GOT3 (cell line): ENCODE measurements at regions not wholly inside any gene's neighbourhood (a gene's known extent, or its start where the extent isn't known, plus 50 kb on each side); places are given as distances from the start of the nearest gene placed in this dataset.

Source experiments
- DNase-seq: peaks from one replicate; lab custom pipeline; 2025; ENCODE audit warnings: mixed read lengths; lab: John Stamatoyannopoulos, UW

GRCh38 chr2:15719566-15720313 lies 128.1 kb downstream of the DDX1 start:
- DNase-seq: no peak

GRCh38 chr2:15720561-15721307 lies 129.1 kb downstream of the DDX1 start:
- no peak for DNase-seq

DNA sequence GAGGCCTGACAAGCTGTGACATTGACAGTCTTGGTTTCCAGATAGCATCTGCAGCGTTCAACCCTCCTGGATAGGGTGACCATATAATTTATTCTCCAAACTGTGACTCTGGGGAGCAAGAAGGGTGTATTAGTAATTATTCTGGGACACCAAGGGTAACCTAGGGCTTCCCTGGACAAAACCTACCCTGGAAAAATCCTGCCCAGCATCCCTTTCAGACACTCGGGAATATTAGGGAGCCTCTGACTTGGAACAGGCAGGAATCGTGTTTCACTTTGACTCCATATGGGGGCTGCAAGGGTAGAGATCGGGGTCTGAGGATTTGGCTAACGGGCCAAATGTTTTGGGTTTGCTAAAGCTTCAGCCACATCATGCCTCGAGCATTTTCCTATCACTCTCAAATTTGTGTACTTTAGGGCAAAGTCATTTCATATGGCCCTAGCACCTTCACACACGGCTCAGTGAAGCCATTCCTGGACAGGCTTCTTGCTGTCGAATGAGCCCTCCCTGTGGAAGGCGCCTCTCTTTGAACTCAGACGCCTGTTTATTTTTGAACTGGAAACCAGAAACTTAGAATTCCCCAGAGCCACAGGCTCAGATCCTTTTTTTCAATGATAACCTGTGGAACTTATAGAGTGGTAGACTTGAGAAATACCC lies 129.9 kb downstream of the DDX1 start:
- no peak for DNase-seq

- DNase-seq: no peak
Observed at GRCh38 chr2:15722980-15723379, 131.3 kb downstream of the DDX1 start.

DNA sequence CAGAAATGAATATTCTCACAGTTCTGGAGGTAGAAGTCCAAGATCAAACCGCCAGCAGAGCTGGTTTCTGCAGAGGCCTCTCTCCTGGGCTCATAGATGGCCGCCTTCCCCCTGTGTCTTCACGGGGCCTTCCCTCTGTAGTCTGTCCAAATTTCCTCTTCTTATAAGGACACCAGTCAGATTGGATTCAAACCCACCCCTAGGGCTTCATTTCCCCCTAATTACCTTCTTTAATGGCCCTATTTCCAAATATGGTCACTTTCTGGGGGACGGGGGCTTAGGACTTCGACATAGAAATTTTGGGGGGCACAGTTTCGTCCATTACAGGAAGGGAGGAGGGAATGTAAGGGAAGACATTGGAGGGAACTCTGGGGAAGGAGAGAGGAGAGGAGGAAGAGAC lies 132.6 kb downstream of the DDX1 start:
- no peak for DNase-seq

GRCh38 chr2:15725101-15725781 lies 133.6 kb downstream of the DDX1 start:
- no peak for DNase-seq

DNA sequence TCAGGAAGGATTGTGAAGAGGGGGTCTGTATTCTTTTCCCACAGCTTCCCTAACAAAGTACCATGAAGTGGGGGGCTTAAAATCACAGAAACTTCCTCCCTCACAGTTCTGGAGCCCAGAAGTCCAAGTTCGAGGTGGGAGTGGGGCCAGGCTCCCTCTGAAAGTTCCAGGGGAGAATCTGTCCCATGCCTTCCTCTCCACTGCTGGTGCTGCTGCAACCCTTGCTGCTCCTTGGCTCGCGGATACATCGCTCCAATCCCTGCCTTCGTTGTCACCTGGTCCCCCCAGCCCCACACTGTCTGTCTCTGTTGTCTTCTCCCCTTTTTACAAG lies 134.1 kb downstream of the DDX1 start:
- DNase-seq: no peak

GRCh38 chr2:15726321-15727057 lies 134.8 kb downstream of the DDX1 start:
- no peak for DNase-seq

DNA sequence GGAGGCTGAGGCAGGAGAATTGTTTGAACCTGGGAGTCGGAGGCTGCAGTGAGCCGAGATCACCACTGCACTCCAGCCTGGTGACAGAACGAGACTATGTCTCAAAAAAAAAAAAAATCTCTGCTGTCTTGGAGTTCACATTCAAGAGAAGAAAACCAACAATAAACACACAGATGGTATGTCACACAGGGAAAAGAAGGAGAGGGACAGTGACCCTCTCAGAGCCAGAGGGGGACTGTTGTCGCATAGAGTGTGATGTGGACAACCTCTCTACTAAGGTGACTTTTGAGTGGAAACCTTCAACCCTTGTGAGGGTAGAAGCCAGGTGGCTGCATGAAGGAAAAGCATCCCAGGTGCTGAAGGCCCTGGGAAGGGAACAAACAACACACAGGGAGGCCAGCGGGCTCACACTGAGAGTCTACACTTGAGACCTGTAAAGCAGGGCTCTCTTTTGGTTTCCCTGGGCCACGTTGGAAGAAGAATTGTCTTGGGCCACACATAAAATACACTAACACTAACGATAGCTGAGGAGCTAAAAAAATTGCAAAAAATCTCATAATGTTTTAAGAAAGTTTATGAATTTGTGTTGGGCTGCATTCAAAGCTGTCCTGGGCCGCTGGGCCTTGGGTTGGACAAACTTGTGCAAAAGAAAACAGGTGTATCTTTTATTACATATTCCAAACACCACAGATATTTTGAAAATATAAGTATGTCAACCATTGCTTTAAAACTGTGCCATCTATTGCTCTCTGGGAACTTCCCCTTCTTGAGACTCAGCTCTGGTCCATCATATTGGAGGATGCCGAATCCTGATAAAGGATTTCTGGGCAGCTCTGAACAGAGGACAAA lies 136.0 kb downstream of the DDX1 start:
- no peak for DNase-seq

DNA sequence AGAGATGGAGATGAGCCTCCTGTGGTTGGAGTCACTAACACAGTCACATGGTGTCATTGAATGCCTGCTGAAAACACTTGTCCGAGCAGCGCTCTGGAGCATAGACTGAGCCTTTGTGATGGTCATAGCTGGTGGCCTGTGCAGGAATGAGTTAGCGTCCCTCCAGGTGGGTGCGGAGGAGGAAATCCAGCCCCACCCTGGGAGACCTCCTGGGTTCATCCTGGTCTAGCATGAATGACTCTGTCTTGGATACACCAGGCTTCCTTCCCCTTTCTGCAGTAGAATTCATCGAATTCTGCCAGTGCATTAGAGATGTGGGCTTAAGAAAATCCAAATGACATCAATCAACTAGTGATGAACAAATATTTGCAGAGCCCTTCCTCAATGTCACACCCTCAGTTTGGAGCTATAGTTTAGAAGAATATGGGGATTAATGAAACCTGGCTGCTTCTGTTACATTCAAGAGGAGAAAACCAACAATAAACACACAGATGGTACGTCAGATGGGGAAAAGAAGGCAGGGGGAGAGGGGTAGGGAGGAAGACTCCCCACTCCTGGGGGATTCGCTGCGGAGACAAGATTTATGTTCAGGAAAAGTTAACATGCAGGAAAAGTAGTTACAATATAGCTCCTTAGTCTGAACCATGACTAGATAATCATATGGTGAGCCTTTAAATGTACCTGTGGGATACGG lies 136.7 kb downstream of the DDX1 start:
- DNase-seq: no peak

- no peak for DNase-seq
Observed at GRCh38 chr2:15729001-15729400, 137.3 kb downstream of the DDX1 start.

- no peak for DNase-seq
Observed at GRCh38 chr2:15729709-15730544, 138.3 kb downstream of the DDX1 start.

- DNase-seq: peak; percentile 46
Observed at GRCh38 chr2:15730545-15731212, 139.0 kb downstream of the DDX1 start.

- no peak for DNase-seq
Observed at GRCh38 chr2:15731213-15731888, 139.7 kb downstream of the DDX1 start.

- DNase-seq: no peak
Observed at GRCh38 chr2:15731889-15732271, 140.2 kb downstream of the DDX1 start.

- no peak for DNase-seq
Observed at GRCh38 chr2:15732341-15733077, 140.8 kb downstream of the DDX1 start.

DNA sequence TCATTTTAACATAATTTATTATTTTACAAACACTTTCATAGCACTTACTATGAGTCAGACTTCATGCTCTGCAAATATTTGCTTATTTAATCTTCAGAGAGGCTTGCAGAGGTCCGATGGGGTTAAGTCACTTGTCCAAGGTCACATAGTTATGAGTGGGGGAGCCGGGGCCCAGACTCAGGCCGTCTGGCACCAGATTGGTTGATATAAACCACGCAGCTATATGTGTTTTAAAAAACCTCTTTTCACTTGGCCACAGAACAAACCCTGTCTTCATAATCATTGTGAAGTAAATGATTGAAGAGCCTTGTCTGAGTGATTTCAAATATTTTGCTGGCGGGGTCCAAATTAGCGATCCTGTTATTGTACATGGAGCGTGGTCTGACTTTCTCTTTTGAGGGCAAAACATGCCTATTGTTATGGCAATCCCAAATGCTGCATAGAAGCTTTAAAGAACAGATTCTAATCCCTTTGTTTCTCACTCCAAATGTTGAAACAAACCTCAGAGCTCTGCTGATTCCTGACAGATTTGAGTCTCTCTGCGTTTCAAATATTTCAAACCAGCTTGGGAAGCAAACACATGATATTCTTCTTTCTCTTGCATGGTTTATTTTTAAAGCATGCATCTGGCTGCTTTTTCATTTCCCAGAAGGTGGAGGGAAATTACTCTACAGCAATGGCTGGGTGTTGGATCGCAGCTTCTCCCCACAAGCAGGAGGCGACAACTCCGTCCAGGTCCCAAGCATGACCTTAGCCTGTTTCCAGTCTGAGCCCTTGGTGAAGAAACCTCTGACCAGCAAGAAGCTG lies 142.4 kb downstream of the DDX1 start:
- no peak for DNase-seq
